HG03439 (cell line): ENCODE measurements at regions not wholly inside any gene's neighbourhood (a gene's known extent, or its start where the extent isn't known, plus 50 kb on each side); places are given as distances from the start of the nearest gene placed in this dataset.
"Not testable (repeated sequence)": the region's sequence is repeated elsewhere in the genome, so short reads cannot be mapped to it uniquely, and the experiment has no call there.

ENCODE experiments used
- ATAC-seq: cut with Tn5 transposase; IDR thresholded peaks from one replicate; pipeline ENCODE4 v1.9.1; 2021; ENCODE audit warnings: mild to moderate bottlenecking, moderate library complexity; ENCODE audit not compliant: unreplicated experiment

- ATAC-seq = not testable (repeated sequence)
Observed at GRCh38 chr17:20840987-20841865, 201.6 kb downstream of the USP22 start.

DNA sequence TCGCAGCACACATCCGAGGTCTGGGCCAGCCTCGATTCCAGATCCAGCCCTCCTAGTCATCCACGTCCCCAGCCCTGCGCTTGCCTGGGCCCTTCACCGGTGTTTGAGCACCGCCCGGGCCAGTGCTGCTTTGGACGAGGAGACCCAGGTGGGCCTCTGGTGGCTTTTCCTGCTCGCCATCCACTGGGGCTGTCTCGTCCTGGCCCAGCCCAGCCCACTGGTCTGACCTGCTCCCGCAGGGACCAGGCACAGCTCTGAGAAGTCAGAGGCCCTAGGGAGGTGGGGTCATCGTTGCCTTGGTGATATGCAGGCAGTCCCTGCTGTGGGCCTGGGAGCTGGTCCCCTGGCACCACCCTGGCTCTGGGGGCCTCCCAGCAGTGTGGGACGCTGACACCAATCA lies 200.8 kb downstream of the USP22 start:
- ATAC-seq = not testable (repeated sequence)

GRCh38 chr17:20843261-20843660 lies 199.6 kb downstream of the USP22 start:
- not testable (repeated sequence) for ATAC-seq

DNA sequence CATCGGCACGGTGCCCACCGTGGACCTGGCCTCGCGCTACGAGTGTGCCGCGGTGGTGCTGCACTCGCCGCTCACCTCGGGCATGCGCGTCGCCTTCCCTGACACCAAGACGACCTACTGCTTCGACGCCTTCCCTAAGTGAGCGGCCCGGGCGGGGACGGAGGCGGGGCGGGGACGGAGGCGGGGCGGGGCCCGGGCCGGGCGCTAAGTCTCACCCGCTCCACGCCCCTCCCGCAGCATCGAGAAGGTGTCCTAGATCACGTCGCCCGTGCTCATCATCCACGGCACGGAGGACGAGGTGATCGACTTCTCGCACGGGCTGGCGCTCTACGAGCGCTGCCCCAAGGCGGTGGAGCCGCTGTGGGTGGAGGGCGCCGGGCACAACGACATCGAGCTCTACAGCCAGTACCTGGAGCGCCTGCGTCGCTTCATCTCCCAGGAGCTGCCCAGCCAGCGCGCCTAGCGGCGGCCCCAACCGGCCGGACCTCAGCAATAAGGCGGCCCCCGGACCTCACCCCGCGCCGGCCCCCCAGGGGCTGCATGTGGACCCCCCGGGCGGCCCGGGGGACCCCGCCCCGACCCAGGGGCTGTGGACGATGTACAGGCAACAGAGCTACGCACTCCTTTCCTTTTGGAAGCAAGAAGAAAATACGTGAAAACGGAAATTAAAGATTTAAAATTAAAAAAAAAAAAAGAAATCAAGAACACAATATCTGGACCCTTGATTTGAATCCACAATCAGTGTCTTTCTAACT lies 198.8 kb downstream of the USP22 start:
- ATAC-seq = not testable (repeated sequence)

GRCh38 chr17:20848869-20849443 lies 193.9 kb downstream of the USP22 start:
- not testable (repeated sequence) for ATAC-seq

DNA sequence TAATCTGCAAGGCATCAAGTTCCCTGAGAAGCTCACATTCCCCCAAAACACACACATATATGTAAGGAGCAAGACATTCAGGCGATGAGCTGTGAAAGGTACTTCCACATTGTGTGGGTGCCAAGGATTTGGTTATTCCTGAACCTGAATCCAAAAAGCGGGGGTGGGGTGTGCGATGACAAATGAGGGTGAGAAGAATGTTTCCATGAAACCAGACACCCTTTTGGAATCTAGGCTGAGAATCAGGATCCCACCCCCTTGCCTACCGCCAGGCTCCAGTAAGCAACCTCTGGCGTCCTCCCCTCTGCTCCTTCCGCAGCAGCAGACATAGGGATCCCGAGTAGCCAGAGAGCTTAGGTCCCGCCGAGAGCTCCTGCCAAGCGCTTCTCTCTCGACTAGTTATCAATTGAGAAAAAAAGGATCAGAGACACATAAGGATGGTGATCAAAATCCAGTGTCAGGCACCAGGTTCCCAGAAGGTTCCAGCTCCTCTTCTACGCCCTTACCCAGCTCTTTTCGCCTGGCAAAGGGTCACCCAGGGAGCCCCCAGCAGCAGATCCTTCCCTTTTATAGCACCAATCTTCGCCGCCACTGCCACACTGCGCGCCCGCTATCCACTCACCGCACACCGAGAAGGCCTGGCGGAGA lies 191.1 kb downstream of the USP22 start:
- not testable (repeated sequence) for ATAC-seq

DNA sequence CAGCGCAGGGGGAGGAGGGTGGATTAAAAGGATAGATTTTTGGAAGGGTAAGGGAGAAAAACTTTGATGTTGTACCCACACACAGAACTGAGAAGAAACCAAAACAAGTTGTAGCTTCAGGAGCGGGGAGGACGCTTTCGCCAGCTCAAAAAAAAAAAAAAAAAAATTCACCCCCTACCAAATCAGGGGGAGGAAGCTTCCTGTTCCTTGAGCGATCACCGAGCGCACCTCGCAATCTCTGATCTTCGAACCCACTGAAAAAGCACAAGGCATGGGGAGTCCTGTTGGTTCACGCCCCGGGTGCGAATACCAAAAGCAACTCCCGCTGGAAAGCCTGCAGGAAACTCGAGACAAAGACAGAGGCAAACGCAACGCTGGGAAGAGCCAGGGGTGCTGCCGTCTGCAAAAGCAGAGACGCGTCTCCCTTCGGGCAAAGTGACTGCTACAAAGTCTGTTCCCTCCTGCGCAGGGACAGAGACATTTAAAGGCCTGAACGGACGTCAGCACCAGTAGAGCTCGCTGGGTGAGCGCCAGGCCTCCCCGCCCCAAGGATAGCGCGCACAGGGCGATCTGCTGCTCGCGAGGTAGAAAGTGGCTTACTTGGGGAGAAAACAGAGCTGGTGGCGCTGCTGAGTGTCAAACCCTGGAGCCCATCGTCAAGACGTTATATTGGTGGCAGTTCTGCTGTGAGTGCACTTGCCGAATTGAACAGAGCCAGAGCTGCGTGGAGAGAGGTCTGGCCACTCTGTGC lies 190.4 kb downstream of the USP22 start:
- ATAC-seq = no peak

DNA sequence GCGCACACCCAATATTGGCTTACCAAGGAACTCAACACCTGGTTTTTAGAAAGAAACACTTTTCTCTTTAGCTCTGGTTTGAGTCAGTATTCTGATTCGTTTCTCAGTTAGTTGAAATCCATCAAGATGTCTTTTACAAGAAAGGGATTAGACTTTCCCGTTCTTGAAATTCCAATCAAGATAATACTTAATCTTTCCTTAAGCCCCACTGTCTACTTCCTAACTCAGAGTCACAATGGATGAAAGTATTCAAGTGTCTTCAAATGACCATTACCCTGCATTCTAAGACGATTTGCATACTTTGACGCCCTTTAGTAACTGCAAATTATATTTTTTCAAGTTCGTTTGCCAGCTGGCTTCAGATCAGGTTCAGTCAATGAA lies 189.8 kb downstream of the USP22 start:
- ATAC-seq = no peak

DNA sequence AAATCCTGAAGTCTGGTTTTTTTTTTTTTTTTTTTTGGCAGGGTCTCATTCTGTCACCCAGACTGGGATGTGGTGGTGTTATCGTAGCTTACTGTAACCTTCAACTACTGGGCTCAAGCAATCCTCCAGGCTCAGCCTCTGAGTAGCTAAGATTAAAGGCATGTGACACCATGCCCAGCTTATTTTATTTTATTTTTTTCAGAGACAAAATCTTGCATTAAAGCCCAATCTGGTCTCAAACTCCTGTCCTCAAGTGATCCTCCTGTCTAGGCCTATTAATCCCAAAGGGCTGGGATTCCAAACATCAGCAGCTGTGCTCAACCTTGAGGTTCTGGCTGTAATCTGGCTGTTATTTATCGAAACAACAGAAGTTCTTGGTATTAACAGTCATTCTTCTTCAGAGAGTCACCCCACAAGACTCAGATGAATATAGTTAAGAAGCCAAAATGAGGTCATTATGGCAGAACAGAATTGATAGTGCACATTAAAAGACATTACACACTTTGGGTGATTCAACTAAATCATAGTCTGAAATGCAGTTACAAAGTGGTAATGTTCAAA lies 186.8 kb downstream of the USP22 start:
- ATAC-seq = not testable (repeated sequence)

GRCh38 chr17:20866444-20867209 lies 176.2 kb downstream of the USP22 start:
- ATAC-seq = not testable (repeated sequence)

- ATAC-seq = not testable (repeated sequence)
Observed at GRCh38 chr17:20867436-20867937, 175.3 kb downstream of the USP22 start.

- ATAC-seq = not testable (repeated sequence)
Observed at GRCh38 chr17:20867938-20868661, 174.7 kb downstream of the USP22 start.

- ATAC-seq = not testable (repeated sequence)
Observed at GRCh38 chr17:20868662-20869007, 174.2 kb downstream of the USP22 start.

- ATAC-seq = not testable (repeated sequence)
Observed at GRCh38 chr17:20873173-20873572, 169.6 kb downstream of the USP22 start.

DNA sequence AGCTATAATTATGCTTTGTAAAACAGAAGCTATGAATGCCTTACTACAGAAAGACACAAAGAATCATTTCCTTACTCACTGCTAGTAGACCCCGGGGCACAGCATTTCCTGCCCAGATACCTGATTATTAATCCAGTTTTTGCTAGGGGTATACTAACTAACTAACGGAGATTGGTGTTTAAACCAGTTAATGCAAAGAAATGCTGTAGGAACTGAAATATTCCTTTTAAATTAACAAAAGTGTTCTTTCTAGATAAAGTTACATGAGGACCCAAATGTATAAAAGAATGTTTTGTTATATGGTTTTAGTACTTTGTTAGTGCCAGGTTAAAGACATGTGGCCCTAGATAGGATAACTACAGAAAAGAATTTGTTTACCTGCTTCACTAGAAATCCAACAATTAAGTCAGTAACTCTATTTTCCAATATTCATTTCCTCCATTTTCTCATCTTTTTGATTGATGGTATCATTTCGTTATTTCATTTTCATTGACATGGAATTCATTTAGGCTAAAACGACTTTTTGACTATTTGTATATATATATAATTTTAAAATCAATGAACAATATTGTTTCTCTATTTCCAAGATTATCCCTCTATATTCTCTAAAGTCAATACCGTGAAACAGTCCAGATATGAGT lies 169.0 kb downstream of the USP22 start:
- not testable (repeated sequence) for ATAC-seq

DNA sequence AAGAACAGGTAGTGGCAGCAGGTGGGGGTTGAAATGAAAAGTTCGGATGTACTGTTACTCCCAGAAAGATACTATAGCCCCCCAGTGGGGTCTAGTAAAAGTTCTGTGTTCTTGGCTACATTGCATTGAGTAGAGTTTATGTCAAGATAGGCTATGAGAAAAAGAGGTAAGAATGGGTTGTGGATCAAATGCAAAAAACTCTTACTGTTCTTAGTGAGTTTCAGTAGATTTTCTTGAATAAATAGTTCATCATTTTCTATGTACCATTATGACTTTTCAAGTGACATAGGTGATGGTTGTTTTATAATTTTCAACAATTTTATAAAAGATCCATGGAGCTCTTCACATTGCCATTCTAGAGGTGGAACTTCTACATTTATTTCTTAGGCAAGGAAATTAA lies 165.4 kb downstream of the USP22 start:
- not testable (repeated sequence) for ATAC-seq

GRCh38 chr17:20890338-20890737 lies 152.5 kb downstream of the USP22 start:
- no peak for ATAC-seq

DNA sequence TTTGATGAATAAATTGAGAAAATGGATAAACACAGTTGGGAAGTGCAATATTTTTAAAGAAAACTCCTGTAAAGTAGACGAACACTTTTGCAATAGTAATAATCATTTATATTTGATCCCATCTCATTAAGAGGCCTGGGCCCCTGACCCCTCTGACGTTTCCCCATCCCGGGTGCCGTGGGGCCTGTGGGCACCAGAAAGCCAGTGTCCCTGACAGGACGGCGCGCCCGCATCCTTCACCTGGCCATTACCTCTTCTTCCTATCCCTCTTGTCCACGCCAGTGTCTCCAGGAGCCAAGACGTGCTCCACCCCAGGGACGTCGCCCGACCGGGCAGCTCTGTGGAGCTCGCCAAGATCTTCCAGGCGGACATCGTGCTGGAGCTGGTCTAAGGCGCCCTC lies 147.4 kb downstream of the USP22 start:
- ATAC-seq = not testable (repeated sequence)
